ENCODE measurements at regions not wholly inside any gene's neighbourhood (a gene's known extent, or its start where the extent isn't known, plus 50 kb on each side); places are given as distances from the start of the nearest gene placed in this dataset.

DNA sequence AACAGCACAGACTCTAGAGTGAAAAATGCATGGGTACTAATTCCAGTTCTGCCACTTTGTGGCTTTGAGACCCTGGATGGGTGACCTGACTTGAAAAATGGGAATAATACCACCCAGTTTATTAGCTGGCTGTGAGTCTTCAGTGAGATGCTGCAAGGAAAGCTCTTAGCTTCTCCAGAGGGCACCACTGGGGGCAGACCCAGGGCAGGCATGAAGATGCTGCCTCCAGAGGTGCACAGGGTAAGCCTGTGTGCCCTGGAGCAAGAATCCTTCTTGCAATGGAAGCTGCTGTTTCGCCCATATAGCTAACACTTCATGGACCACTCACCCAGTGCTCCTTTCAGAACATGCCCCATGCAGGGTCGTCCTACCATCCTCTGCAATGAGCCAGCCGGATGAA is 75.7 kb downstream of the C5orf15 start:
- DNase-seq, result no peak
- H3K27me3 ChIP-seq (ENCODE audit: control insufficient read depth, insufficient read depth, low read length), result no peaks in the 10 kb centered on the region
- WGBS (ENCODE audit: insufficient coverage, low lambda C conversion rate), result no CpG with 5 or more reads among the region's 3 CpGs

DNA sequence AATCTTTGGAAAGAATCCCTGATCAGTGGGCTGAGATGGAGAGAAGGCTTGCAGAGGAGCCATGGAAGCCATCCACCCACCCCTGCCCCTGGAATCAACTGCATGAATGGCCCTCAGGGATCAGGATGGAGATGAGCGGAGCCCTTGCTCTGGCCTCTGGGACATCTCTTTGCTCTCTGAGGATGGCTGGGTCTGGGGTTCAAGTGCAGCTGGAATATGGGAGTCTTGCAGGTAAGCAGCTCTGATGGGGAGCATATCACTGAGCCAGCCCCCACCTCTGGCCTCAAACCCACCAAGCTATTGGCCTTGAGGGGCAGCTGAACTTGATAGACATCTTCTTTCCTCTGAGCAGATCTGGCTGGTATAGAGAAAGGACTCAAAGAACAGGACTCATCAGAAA is 76.1 kb downstream of the C5orf15 start:
- Histone ChIP-seq H3K27ac (ENCODE audit: low read length) (no peak overlapping the region), H3K27me3 (ENCODE audit: control insufficient read depth, insufficient read depth, low read length) (no peaks in the 10 kb centered on the region), H3K9me3 (ENCODE audit: control insufficient read depth, low read depth, low read length) (no peaks in the 10 kb centered on the region), H3K4me3 (ENCODE audit: low read length) (no peak overlapping the region), H3K4me1 (ENCODE audit: control insufficient read depth, insufficient read depth, low read length) (peaks cover 11% of the 10 kb centered on the region), H3K36me3 (ENCODE audit: control insufficient read depth, insufficient read depth, low read length) (no peaks in the 10 kb centered on the region)
- DNase-seq, result no peak
- WGBS (ENCODE audit: insufficient coverage, low lambda C conversion rate), result no CpG with 5 or more reads among the region's 1 CpG

More for the DNA sequence above, 75.7 kb downstream of the C5orf15 start:
- Histone ChIP-seq H3K27ac (ENCODE audit: low read length) (no peak overlapping the region), H3K4me1 (ENCODE audit: control insufficient read depth, insufficient read depth, low read length) (peaks cover 11% of the 10 kb centered on the region), H3K4me3 (ENCODE audit: low read length) (no peak overlapping the region), H3K36me3 (ENCODE audit: control insufficient read depth, insufficient read depth, low read length) (no peaks in the 10 kb centered on the region), H3K9me3 (ENCODE audit: control insufficient read depth, low read depth, low read length) (no peaks in the 10 kb centered on the region)

DNA sequence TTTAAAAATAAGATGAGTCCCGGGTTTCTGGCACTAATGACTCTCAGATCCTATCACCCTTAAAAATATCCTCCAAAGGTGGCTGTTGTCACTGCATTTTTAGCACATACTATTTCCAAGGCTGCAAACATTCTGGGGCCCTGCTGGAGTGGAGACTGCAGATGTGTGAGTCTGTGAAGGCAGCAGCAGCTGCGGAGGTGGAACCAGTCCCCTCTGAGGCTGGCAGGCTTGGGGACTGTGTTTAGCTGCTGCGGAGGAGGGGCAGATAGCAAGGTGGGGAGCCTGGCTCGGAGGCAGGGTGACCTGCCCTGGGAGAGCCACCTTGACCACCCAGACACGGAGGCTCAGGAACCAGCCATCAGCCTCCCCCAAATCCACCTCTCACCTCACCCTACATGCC is 77.0 kb downstream of the C5orf15 start:
- H3K9me3 ChIP-seq (ENCODE audit: control insufficient read depth, low read depth, low read length), result no peaks in the 10 kb centered on the region
- no peak overlapping the region for H3K27ac ChIP-seq (ENCODE audit: low read length)
- H3K4me1 ChIP-seq (ENCODE audit: control insufficient read depth, insufficient read depth, low read length), result peaks cover 6% of the 10 kb centered on the region
- no peak overlapping the region for H3K4me3 ChIP-seq (ENCODE audit: low read length)
- DNase-seq, result no peak
- no peaks in the 10 kb centered on the region for H3K27me3 ChIP-seq (ENCODE audit: control insufficient read depth, insufficient read depth, low read length)
- WGBS (ENCODE audit: insufficient coverage, low lambda C conversion rate), result no CpG with 5 or more reads among the region's 5 CpGs
- H3K36me3 ChIP-seq (ENCODE audit: control insufficient read depth, insufficient read depth, low read length), result no peaks in the 10 kb centered on the region

- Histone ChIP-seq H3K27ac (ENCODE audit: low read length) (no peak overlapping the region), H3K9me3 (ENCODE audit: control insufficient read depth, low read depth, low read length) (no peaks in the 10 kb centered on the region), H3K4me1 (ENCODE audit: control insufficient read depth, insufficient read depth, low read length) (peaks cover 2% of the 10 kb centered on the region), H3K4me3 (ENCODE audit: low read length) (no peak overlapping the region), H3K36me3 (ENCODE audit: control insufficient read depth, insufficient read depth, low read length) (no peaks in the 10 kb centered on the region), H3K27me3 (ENCODE audit: control insufficient read depth, insufficient read depth, low read length) (no peaks in the 10 kb centered on the region)
- DNase-seq, result no peak
- WGBS (ENCODE audit: insufficient coverage, low lambda C conversion rate), result no CpG with 5 or more reads among the region's 1 CpG
Measured at GRCh38 chr5:133890776-133891280, 77.6 kb downstream of the C5orf15 start.

GRCh38 chr5:133890314-133890713 is 78.1 kb downstream of the C5orf15 start:
- H3K36me3 ChIP-seq (ENCODE audit: control insufficient read depth, insufficient read depth, low read length), result no peaks in the 10 kb centered on the region
- H3K4me1 ChIP-seq (ENCODE audit: control insufficient read depth, insufficient read depth, low read length), result peaks cover 2% of the 10 kb centered on the region
- no peak for DNase-seq
- 80% methylated on average over 1 of the region's 2 CpGs for WGBS (ENCODE audit: insufficient coverage, low lambda C conversion rate)
- no peaks in the 10 kb centered on the region for H3K27me3 ChIP-seq (ENCODE audit: control insufficient read depth, insufficient read depth, low read length)
- H3K9me3 ChIP-seq (ENCODE audit: control insufficient read depth, low read depth, low read length), result no peaks in the 10 kb centered on the region
- no peak overlapping the region for H3K4me3 ChIP-seq (ENCODE audit: low read length)
- no peak overlapping the region for H3K27ac ChIP-seq (ENCODE audit: low read length)

DNA sequence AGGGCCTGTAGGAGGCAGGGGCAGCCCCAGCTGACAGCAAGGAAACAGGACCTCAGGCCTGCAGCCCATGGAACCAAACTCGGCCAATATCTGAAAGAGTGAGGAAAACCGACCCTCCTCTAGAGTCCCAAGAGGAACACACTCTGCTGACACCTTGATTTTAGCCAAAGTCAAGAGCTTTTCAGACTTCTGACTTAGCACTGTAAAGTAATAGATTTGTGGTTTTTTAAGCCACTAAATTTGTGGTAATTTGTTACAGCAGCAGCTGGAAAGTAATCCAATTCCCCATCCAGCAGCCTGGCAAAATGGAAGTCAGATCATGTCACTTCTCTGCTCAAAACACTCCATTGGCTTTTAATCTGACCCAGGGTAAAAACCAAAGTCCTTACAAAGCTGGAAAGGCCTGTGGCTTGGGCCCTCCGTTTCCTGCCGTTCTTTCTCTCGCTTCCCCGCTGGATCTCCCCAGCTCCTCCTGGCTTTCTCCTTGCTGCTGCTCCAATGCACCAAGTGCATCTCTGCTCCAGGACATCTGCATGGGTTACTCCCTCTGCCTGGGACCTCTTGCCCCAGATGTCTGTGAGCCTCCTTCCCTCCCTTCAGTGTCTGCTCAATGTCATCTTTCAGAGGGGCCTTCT is 79.0 kb downstream of the C5orf15 start:
- H3K27me3 ChIP-seq (ENCODE audit: control insufficient read depth, insufficient read depth, low read length), result no peaks in the 10 kb centered on the region
- WGBS (ENCODE audit: insufficient coverage, low lambda C conversion rate), result no CpG with 5 or more reads among the region's 6 CpGs
- no peaks in the 10 kb centered on the region for H3K9me3 ChIP-seq (ENCODE audit: control insufficient read depth, low read depth, low read length)
- H3K27ac ChIP-seq (ENCODE audit: low read length), result no peak overlapping the region
- peaks cover 2% of the 10 kb centered on the region for H3K4me1 ChIP-seq (ENCODE audit: control insufficient read depth, insufficient read depth, low read length)
- H3K4me3 ChIP-seq (ENCODE audit: low read length), result no peak overlapping the region
- no peaks in the 10 kb centered on the region for H3K36me3 ChIP-seq (ENCODE audit: control insufficient read depth, insufficient read depth, low read length)
- DNase-seq, result no peak

DNA sequence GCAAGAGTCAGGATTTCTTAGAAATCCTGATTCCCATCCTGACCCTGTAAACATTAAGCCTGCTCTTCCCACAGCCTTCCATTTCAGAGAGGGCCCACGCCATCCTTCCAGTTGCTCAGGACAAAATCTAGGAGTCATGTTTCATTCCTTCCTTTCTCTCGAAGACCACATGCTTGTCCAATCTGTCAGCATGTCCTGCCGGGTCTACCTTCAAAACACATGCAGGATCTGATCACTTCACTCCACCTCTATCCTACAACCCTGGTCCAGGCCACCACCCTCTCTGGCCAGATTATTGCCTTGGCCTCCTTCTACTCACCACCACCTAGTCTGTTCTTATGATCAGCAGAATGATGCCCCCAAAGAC is 79.8 kb downstream of the C5orf15 start:
- WGBS (ENCODE audit: insufficient coverage, low lambda C conversion rate), result 87% methylated on average over 3 of the region's 3 CpGs
- no peaks in the 10 kb centered on the region for H3K36me3 ChIP-seq (ENCODE audit: control insufficient read depth, insufficient read depth, low read length)
- DNase-seq, result no peak
- H3K27me3 ChIP-seq (ENCODE audit: control insufficient read depth, insufficient read depth, low read length), result no peaks in the 10 kb centered on the region
- H3K4me3 ChIP-seq (ENCODE audit: low read length), result no peak overlapping the region
- peaks cover 2% of the 10 kb centered on the region for H3K4me1 ChIP-seq (ENCODE audit: control insufficient read depth, insufficient read depth, low read length)
- no peaks in the 10 kb centered on the region for H3K9me3 ChIP-seq (ENCODE audit: control insufficient read depth, low read depth, low read length)
- no peak overlapping the region for H3K27ac ChIP-seq (ENCODE audit: low read length)

- peaks cover 4% of the 10 kb centered on the region for H3K27me3 ChIP-seq (ENCODE audit: control insufficient read depth, insufficient read depth, low read length)
- H3K4me1 ChIP-seq (ENCODE audit: control insufficient read depth, insufficient read depth, low read length), result no peaks in the 10 kb centered on the region
- no CpG with 5 or more reads among the region's 6 CpGs for WGBS (ENCODE audit: insufficient coverage, low lambda C conversion rate)
- no peaks in the 10 kb centered on the region for H3K36me3 ChIP-seq (ENCODE audit: control insufficient read depth, insufficient read depth, low read length)
- DNase-seq, result no peak
- H3K27ac ChIP-seq (ENCODE audit: low read length), result no peak overlapping the region
- no peak overlapping the region for H3K4me3 ChIP-seq (ENCODE audit: low read length)
- H3K9me3 ChIP-seq (ENCODE audit: control insufficient read depth, low read depth, low read length), result no peaks in the 10 kb centered on the region
Measured at GRCh38 chr5:133885566-133885965, 82.9 kb downstream of the C5orf15 start.

DNA sequence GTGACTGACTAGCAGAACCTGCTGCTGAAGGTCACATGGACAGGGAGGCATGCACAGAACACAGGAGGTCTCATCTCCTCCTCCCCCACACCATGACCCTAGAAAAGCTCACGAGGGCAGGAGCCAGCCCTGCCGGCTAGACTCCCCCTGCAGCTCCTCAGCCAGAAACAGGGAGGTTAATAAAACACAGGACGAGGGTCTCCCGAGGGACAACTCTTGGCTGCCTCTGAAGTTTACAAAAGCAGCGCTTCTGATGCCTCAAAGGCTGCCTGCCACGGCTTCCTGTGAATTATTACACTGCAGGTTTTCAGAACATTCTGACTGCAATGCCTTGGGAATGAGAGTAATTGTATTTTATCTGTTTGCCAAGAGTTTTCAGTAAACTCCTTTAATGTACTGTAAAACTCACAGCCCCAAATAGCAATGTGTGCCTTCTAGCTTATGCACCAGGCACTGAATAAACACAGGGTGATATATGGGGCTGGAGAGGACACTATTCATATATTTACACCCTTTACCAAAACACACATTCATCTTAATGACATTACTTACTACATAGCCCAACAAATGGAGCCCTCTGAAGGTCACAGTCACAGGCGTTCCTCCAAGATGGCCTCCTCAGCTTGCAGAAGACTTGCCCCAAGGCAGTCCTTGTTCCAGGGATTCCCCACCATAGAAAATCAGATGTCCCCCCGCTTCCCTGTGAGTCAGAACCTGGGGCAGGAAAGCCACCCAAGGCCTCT is 83.7 kb downstream of the C5orf15 start:
- DNase-seq, result peak in 1 of 2 donors; percentile 30
- peaks cover 7% of the 10 kb centered on the region for H3K27me3 ChIP-seq (ENCODE audit: control insufficient read depth, insufficient read depth, low read length)
- no peak overlapping the region for H3K27ac ChIP-seq (ENCODE audit: low read length)
- no CpG with 5 or more reads among the region's 8 CpGs for WGBS (ENCODE audit: insufficient coverage, low lambda C conversion rate)
- H3K36me3 ChIP-seq (ENCODE audit: control insufficient read depth, insufficient read depth, low read length), result no peaks in the 10 kb centered on the region
- H3K4me3 ChIP-seq (ENCODE audit: low read length), result no peak overlapping the region
- H3K4me1 ChIP-seq (ENCODE audit: control insufficient read depth, insufficient read depth, low read length), result no peaks in the 10 kb centered on the region
- H3K9me3 ChIP-seq (ENCODE audit: control insufficient read depth, low read depth, low read length), result no peaks in the 10 kb centered on the region

DNA sequence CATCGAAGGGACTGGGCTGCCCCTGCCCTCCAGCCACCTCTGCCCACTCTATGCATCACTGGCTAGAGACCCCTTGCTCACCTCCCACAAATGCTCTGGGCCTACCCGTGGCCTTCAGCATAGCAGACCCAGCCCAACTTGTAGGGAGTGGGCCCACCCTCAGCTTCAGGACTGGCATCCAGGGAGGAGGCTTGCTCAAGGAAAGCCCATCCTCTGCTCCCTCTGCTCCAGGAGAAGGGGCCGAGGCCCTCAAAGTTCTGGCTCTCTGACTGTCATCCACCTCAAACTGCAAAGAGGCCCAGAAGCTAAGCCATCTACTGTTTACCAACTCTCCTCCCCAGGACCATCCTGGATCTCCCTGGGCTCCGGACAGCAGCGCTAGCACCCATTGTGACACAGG is 84.5 kb downstream of the C5orf15 start:
- DNase-seq, result no peak

DNA sequence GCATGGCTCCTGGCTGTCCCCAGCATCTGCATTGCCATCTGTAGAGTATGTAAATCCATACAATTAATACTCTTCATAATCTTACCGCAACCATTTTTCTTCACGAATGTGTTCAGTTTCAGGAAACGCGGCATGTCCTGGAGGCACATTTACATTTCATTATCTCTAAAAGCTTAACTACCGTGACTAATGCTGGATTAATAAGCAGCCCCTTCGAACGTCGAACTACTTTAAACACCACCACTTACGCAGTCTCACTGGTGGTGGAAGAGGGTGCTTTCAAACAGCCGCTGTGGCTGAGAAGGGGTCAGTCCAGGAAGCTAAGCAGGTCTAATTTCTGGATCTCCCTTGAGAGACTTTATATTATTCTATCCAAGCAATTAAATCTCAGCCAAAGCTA is 85.6 kb downstream of the C5orf15 start:
- no peak for DNase-seq
- Histone ChIP-seq H3K4me1 (ENCODE audit: control insufficient read depth, insufficient read depth, low read length) (no peaks in the 10 kb centered on the region), H3K9me3 (ENCODE audit: control insufficient read depth, low read depth, low read length) (no peaks in the 10 kb centered on the region), H3K27me3 (ENCODE audit: control insufficient read depth, insufficient read depth, low read length) (peaks cover 7% of the 10 kb centered on the region), H3K36me3 (ENCODE audit: control insufficient read depth, insufficient read depth, low read length) (no peaks in the 10 kb centered on the region), H3K4me3 (ENCODE audit: low read length) (no peak overlapping the region), H3K27ac (ENCODE audit: low read length) (no peak overlapping the region)
- 88% methylated on average over 4 of the region's 10 CpGs for WGBS (ENCODE audit: insufficient coverage, low lambda C conversion rate)

More for the DNA sequence above, 84.5 kb downstream of the C5orf15 start:
- Histone ChIP-seq H3K4me3 (ENCODE audit: low read length) (no peak overlapping the region), H3K36me3 (ENCODE audit: control insufficient read depth, insufficient read depth, low read length) (no peaks in the 10 kb centered on the region), H3K9me3 (ENCODE audit: control insufficient read depth, low read depth, low read length) (no peaks in the 10 kb centered on the region), H3K27ac (ENCODE audit: low read length) (no peak overlapping the region), H3K27me3 (ENCODE audit: control insufficient read depth, insufficient read depth, low read length) (peaks cover 7% of the 10 kb centered on the region), H3K4me1 (ENCODE audit: control insufficient read depth, insufficient read depth, low read length) (no peaks in the 10 kb centered on the region)
- no CpG with 5 or more reads among the region's 5 CpGs for WGBS (ENCODE audit: insufficient coverage, low lambda C conversion rate)
